ENCODE measurements at regions not wholly inside any gene's neighbourhood (a gene's known extent, or its start where the extent isn't known, plus 50 kb on each side); places are given as distances from the start of the nearest gene placed in this dataset.

GRCh38 chr2:41949883-41950665, 97.7 kb upstream of the PKDCC start:
- TF ChIP-seq HOXA7 (CRISPR knock-in tag; IDR thresholded peaks at IDR 0.05): no peak
- no peak for TF ChIP-seq CTCF (IDR thresholded peaks at IDR 0.05)
- TF ChIP-seq BCL3 (IDR thresholded peaks at IDR 0.05): no peak
- TF ChIP-seq REST (IDR thresholded peaks at IDR 0.05): no peak
- TF ChIP-seq POLR2A (IDR thresholded peaks at IDR 0.05; ENCODE audit: low read length): no peak
- TF ChIP-seq EP300 (IDR thresholded peaks at IDR 0.05): no peak
- no peak for TF ChIP-seq MYC (IDR thresholded peaks at IDR 0.05; ENCODE audit: borderline replicate concordance, low read length)
- no peak for TF ChIP-seq RARB (CRISPR knock-in tag; IDR thresholded peaks at IDR 0.05)
- TF ChIP-seq CHD4 (IDR thresholded peaks at IDR 0.05; ENCODE audit: borderline replicate concordance): no peak
- TF ChIP-seq KDM1A (IDR thresholded peaks at IDR 0.05; ENCODE audit: low read depth): no peak
- no peak for TF ChIP-seq SREBF2 (IDR thresholded peaks at IDR 0.05)

All from A549 (cell line).